ENCODE measurements at regions not wholly inside any gene's neighbourhood (a gene's known extent, or its start where the extent isn't known, plus 50 kb on each side); places are given as distances from the start of the nearest gene placed in this dataset.
"Not testable (repeated sequence)": the region's sequence is repeated elsewhere in the genome, so short reads cannot be mapped to it uniquely, and the experiment has no call there.

- not testable (repeated sequence) for H3K4me2 ChIP-seq (ENCODE audit: low read length, poor library complexity, severe bottlenecking); H3K4me3 ChIP-seq (ENCODE audit: insufficient read depth in 1 of 2, low read depth in 1 of 2, low read length in 2 of 2); H2BK12ac ChIP-seq (ENCODE audit: low read length in 2 of 2); H3K9me3 ChIP-seq (ENCODE audit: control insufficient read depth, low read length); H3K36me3 ChIP-seq (ENCODE audit: control insufficient read depth in 1 of 2, insufficient read depth in 2 of 2, low read depth in 1 of 2, low read length in 2 of 2); H4K91ac ChIP-seq (ENCODE audit: low read length); H3K18ac ChIP-seq (ENCODE audit: low read depth in 1 of 2, low read length in 2 of 2); H3K23ac ChIP-seq (ENCODE audit: low read length in 2 of 2); H3K4ac ChIP-seq (ENCODE audit: low read depth in 1 of 2, low read length in 2 of 2); H3K79me1 ChIP-seq (replicated peaks; ENCODE audit: low read length, poor library complexity, severe bottlenecking); H2BK120ac ChIP-seq (ENCODE audit: low read depth, low read length); H2BK5ac ChIP-seq (ENCODE audit: low read depth, low read length, poor library complexity, severe bottlenecking); DNase-seq; H2BK15ac ChIP-seq (ENCODE audit: low read depth, poor library complexity, severe bottlenecking); H4K8ac ChIP-seq (ENCODE audit: low read length); H3K27me3 ChIP-seq (ENCODE audit: control insufficient read depth in 1 of 2, insufficient read depth in 1 of 2, low read length in 2 of 2); H3K27ac ChIP-seq (ENCODE audit: low read length, poor library complexity, severe bottlenecking); H3K9ac ChIP-seq (ENCODE audit: low read length); H2AFZ ChIP-seq (ENCODE audit: low read depth, low read length); H3K14ac ChIP-seq (ENCODE audit: low read length in 2 of 2); H3K4me1 ChIP-seq (ENCODE audit: control insufficient read depth, insufficient read depth, low read depth, low read length); H2AK5ac ChIP-seq (ENCODE audit: low read length, severe bottlenecking)
- WGBS = 73% methylated on average over 2 of the region's 2 CpGs
Observed at GRCh38 chr16:32121273-32121900, 131.7 kb upstream of the TP53TG3D start.

GRCh38 chr16:32152434-32152833, 100.7 kb upstream of the TP53TG3D start:
- not testable (repeated sequence) for H3K4me2 ChIP-seq (ENCODE audit: low read length, poor library complexity, severe bottlenecking); H3K18ac ChIP-seq (ENCODE audit: low read depth in 1 of 2, low read length in 2 of 2); H3K27me3 ChIP-seq (ENCODE audit: control insufficient read depth in 1 of 2, insufficient read depth in 1 of 2, low read length in 2 of 2); H3K36me3 ChIP-seq (ENCODE audit: control insufficient read depth in 1 of 2, insufficient read depth in 2 of 2, low read depth in 1 of 2, low read length in 2 of 2); H3K9me3 ChIP-seq (ENCODE audit: control insufficient read depth, low read length); H3K4me1 ChIP-seq (ENCODE audit: control insufficient read depth, insufficient read depth, low read depth, low read length); H3K4ac ChIP-seq (ENCODE audit: low read depth in 1 of 2, low read length in 2 of 2); H3K14ac ChIP-seq (ENCODE audit: low read length in 2 of 2); DNase-seq; H3K79me1 ChIP-seq (replicated peaks; ENCODE audit: low read length, poor library complexity, severe bottlenecking); H3K4me3 ChIP-seq (ENCODE audit: insufficient read depth in 1 of 2, low read depth in 1 of 2, low read length in 2 of 2); H2BK12ac ChIP-seq (ENCODE audit: low read length in 2 of 2); H4K8ac ChIP-seq (ENCODE audit: low read length); H3K23ac ChIP-seq (ENCODE audit: low read length in 2 of 2); H2BK15ac ChIP-seq (ENCODE audit: low read depth, poor library complexity, severe bottlenecking); H2AK5ac ChIP-seq (ENCODE audit: low read length, severe bottlenecking); H3K27ac ChIP-seq (ENCODE audit: low read length, poor library complexity, severe bottlenecking); H2BK120ac ChIP-seq (ENCODE audit: low read depth, low read length); H3K9ac ChIP-seq (ENCODE audit: low read length); H2AFZ ChIP-seq (ENCODE audit: low read depth, low read length); H4K91ac ChIP-seq (ENCODE audit: low read length); H2BK5ac ChIP-seq (ENCODE audit: low read depth, low read length, poor library complexity, severe bottlenecking)
- no CpG with 5 or more reads among the region's 8 CpGs for WGBS

- DNase-seq; H2AFZ ChIP-seq (ENCODE audit: low read depth, low read length); H2BK15ac ChIP-seq (ENCODE audit: low read depth, poor library complexity, severe bottlenecking); H2AK5ac ChIP-seq (ENCODE audit: low read length, severe bottlenecking); H2BK5ac ChIP-seq (ENCODE audit: low read depth, low read length, poor library complexity, severe bottlenecking); H2BK12ac ChIP-seq (ENCODE audit: low read length in 2 of 2); H3K27ac ChIP-seq (ENCODE audit: low read length, poor library complexity, severe bottlenecking); H3K27me3 ChIP-seq (ENCODE audit: control insufficient read depth in 1 of 2, insufficient read depth in 1 of 2, low read length in 2 of 2); H3K36me3 ChIP-seq (ENCODE audit: control insufficient read depth in 1 of 2, insufficient read depth in 2 of 2, low read depth in 1 of 2, low read length in 2 of 2); H3K14ac ChIP-seq (ENCODE audit: low read length in 2 of 2); H3K4me2 ChIP-seq (ENCODE audit: low read length, poor library complexity, severe bottlenecking); H3K23ac ChIP-seq (ENCODE audit: low read length in 2 of 2); H3K4me1 ChIP-seq (ENCODE audit: control insufficient read depth, insufficient read depth, low read depth, low read length); H3K4ac ChIP-seq (ENCODE audit: low read depth in 1 of 2, low read length in 2 of 2); H3K4me3 ChIP-seq (ENCODE audit: insufficient read depth in 1 of 2, low read depth in 1 of 2, low read length in 2 of 2); H4K8ac ChIP-seq (ENCODE audit: low read length); H3K79me1 ChIP-seq (replicated peaks; ENCODE audit: low read length, poor library complexity, severe bottlenecking); H2BK120ac ChIP-seq (ENCODE audit: low read depth, low read length); H3K18ac ChIP-seq (ENCODE audit: low read depth in 1 of 2, low read length in 2 of 2); H3K9ac ChIP-seq (ENCODE audit: low read length); H3K9me3 ChIP-seq (ENCODE audit: control insufficient read depth, low read length); H4K91ac ChIP-seq (ENCODE audit: low read length): not testable (repeated sequence)
- WGBS = no CpG with 5 or more reads among the region's 61 CpGs
Observed at GRCh38 chr16:32187918-32188669, 65.0 kb upstream of the TP53TG3D start.

GRCh38 chr16:32202585-32202984, 50.5 kb upstream of the TP53TG3D start:
- not testable (repeated sequence) for H3K14ac ChIP-seq (ENCODE audit: low read length in 2 of 2)

More at GRCh38 chr16:32202585-32202984, 50.5 kb upstream of the TP53TG3D start:
- not testable (repeated sequence) for H2BK15ac ChIP-seq (ENCODE audit: low read depth, poor library complexity, severe bottlenecking); H3K9me3 ChIP-seq (ENCODE audit: control insufficient read depth, low read length); H3K79me1 ChIP-seq (replicated peaks; ENCODE audit: low read length, poor library complexity, severe bottlenecking); H3K4me2 ChIP-seq (ENCODE audit: low read length, poor library complexity, severe bottlenecking); H3K23ac ChIP-seq (ENCODE audit: low read length in 2 of 2); H3K4me3 ChIP-seq (ENCODE audit: insufficient read depth in 1 of 2, low read depth in 1 of 2, low read length in 2 of 2); H4K8ac ChIP-seq (ENCODE audit: low read length); H3K4ac ChIP-seq (ENCODE audit: low read depth in 1 of 2, low read length in 2 of 2); H4K91ac ChIP-seq (ENCODE audit: low read length); H3K4me1 ChIP-seq (ENCODE audit: control insufficient read depth, insufficient read depth, low read depth, low read length); H2AK5ac ChIP-seq (ENCODE audit: low read length, severe bottlenecking); H3K18ac ChIP-seq (ENCODE audit: low read depth in 1 of 2, low read length in 2 of 2); H3K27me3 ChIP-seq (ENCODE audit: control insufficient read depth in 1 of 2, insufficient read depth in 1 of 2, low read length in 2 of 2); H2BK5ac ChIP-seq (ENCODE audit: low read depth, low read length, poor library complexity, severe bottlenecking); H3K36me3 ChIP-seq (ENCODE audit: control insufficient read depth in 1 of 2, insufficient read depth in 2 of 2, low read depth in 1 of 2, low read length in 2 of 2); H3K27ac ChIP-seq (ENCODE audit: low read length, poor library complexity, severe bottlenecking); H2BK12ac ChIP-seq (ENCODE audit: low read length in 2 of 2); H2BK120ac ChIP-seq (ENCODE audit: low read depth, low read length); DNase-seq; H2AFZ ChIP-seq (ENCODE audit: low read depth, low read length); H3K9ac ChIP-seq (ENCODE audit: low read length)
- WGBS = no CpG with 5 or more reads among the region's 36 CpGs

Measured in mesenchymal stem cell (in vitro differentiated cells and primary cell).